VCaP (cell line): ENCODE measurements at regions not wholly inside any gene's neighbourhood (a gene's known extent, or its start where the extent isn't known, plus 50 kb on each side); places are given as distances from the start of the nearest gene placed in this dataset.

Source experiments
- H3K27ac ChIP-seq: fragments of 450-650 bp; 2 replicates; pipeline ENCODE4 v1.5.1; 2017
- CTCF ChIP-seq: fragments of 450-650 bp; conservative IDR thresholded peaks from 2 replicates; pipeline ENCODE4 v1.5.1; 2017; ENCODE audit warnings: mild to moderate bottlenecking, moderate library complexity

- TF ChIP-seq CTCF = no peak
- H3K27ac ChIP-seq = no peak overlapping the region; the same call in 1 of the 2 replicates
Measured at GRCh38 chr18:61157451-61157850, 175.8 kb upstream of the CDH20 start.

GRCh38 chr18:61159246-61159645 lies 174.0 kb upstream of the CDH20 start:
- H3K27ac ChIP-seq = no peak overlapping the region
- TF ChIP-seq CTCF = no peak

GRCh38 chr18:61164321-61164720 lies 168.9 kb upstream of the CDH20 start:
- H3K27ac ChIP-seq = no peak overlapping the region
- TF ChIP-seq CTCF = no peak

- H3K27ac ChIP-seq = no peak overlapping the region
- no peak for TF ChIP-seq CTCF
Measured at GRCh38 chr18:61167902-61168301, 165.3 kb upstream of the CDH20 start.

- no peak for TF ChIP-seq CTCF
- H3K27ac ChIP-seq = no peak overlapping the region
Measured at GRCh38 chr18:61169386-61169785, 163.8 kb upstream of the CDH20 start.

- no peak for TF ChIP-seq CTCF
- H3K27ac ChIP-seq = no peak overlapping the region
Measured at GRCh38 chr18:61172624-61173023, 160.6 kb upstream of the CDH20 start.

- no peak overlapping the region for H3K27ac ChIP-seq
- TF ChIP-seq CTCF = no peak
Measured at GRCh38 chr18:61173554-61173953, 159.7 kb upstream of the CDH20 start.

- TF ChIP-seq CTCF = no peak
- H3K27ac ChIP-seq = no peak overlapping the region
Measured at GRCh38 chr18:61183798-61184197, 149.4 kb upstream of the CDH20 start.
